Psoas muscle (tissue), 7 donors: ENCODE measurements at regions not wholly inside any gene's neighbourhood (a gene's known extent, or its start where the extent isn't known, plus 50 kb on each side); places are given as distances from the start of the nearest gene placed in this dataset.

Experiments
- ATAC-seq, 4 donors: fragments of 200-7000 bp; cut with Tn5 transposase; one replicate each; pipeline ENCODE4 v1.9.1; 2020; ENCODE audit warnings: moderate library complexity in 3 of 4, mild to moderate bottlenecking in 2 of 4
- DNase-seq, 2 donors: peaks; one replicate each; pipeline ENCODE4 v3.0.0-alpha.2; 2020
- H3K27ac ChIP-seq: fragments of 200-600 bp; one replicate; pipeline ENCODE4 v1.8.0; 2022
- H3K27me3 ChIP-seq, 3 donors: fragments of 200-600 bp in 1 of 3; one replicate each; pipeline versions ENCODE4 v1.6.1 to v1.8.0; 2013 to 2022; ENCODE audit warnings: low read length in 2 of 3, mild to moderate bottlenecking in 2 of 3, moderate library complexity in 1 of 3; ENCODE audit not compliant: insufficient read depth in 3 of 3
- H3K36me3 ChIP-seq, 2 donors: fragments of 200-600 bp in 1 of 2; one replicate each; pipeline versions ENCODE4 v1.6.1 to v1.8.0; 2013 to 2022; ENCODE audit warnings: low read depth in 1 of 2, mild to moderate bottlenecking in 1 of 2, moderate library complexity in 1 of 2; ENCODE audit not compliant: insufficient read depth in 1 of 2
- H3K4me1 ChIP-seq: fragments of 200-600 bp; one replicate; pipeline ENCODE4 v1.8.0; 2022
- H3K4me3 ChIP-seq: fragments of 200-600 bp; one replicate; pipeline ENCODE4 v1.8.0; 2022; ENCODE audit warnings: mild to moderate bottlenecking
- H3K9me3 ChIP-seq: fragments of 200-600 bp; one replicate; pipeline ENCODE4 v1.8.0; 2022
- WGBS, 3 donors: extraction: QIAGEN DNeasy Blood & Tissue Kit; methylation state at CpG; one replicate each; pipeline versions ENCODE4 v1.1.6 to v1.1.7; 2013; 5-methylcytosine and 5-hydroxymethylcytosine counted together
- intact Hi-C, 2 donors: fragments of 100-400 bp; cut with DNase I; formaldehyde crosslinking; loops; one replicate each; pipeline versions ENCODE4 v1.11.0 to v1.14.2; 2022
- TF ChIP-seq, protein P1 (sequence below): fragments of 200-600 bp; IDR thresholded peaks from one replicate; pipeline ENCODE4 v1.8.0; 2022; ENCODE audit warnings: antibody characterized with exemption
- donor health status: healthy with polysubstance abuse.
- donor health status: DM: no; HTN: no; CAD: no; lungs with moderate emphysema.
- donor health status: Bipolar disorder and iron deficiency.
- donor health status: healthy.
- donor health status: DM: yes; HTN: yes; CAD: no.
- donor health status: DM: no; HTN: no; CAD: no.
- donor health status: DM: yes; HTN: yes; CAD: no.

DNA sequence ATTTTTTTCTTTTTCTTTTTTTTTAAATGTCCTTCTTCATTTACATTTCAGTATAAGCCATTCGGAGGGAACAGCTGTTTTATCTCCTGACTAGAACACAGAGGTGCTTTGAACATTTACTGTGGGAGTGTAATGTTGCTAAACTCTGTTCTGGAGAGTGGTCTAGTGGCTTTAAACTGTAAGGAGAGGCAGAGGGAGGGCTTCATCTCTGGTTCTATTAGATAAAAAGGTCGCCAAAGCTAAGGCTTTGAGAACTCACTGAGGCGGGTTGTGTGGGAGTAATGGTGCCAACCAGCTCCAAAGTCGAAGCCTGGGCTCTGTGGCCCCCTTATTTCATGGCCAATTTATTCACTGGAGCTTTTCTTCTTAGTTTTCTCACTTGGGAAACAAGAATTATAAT is 133.2 kb downstream of the ANXA2 start:
- ATAC-seq (no peak), DNase-seq (no peak)
- Histone ChIP-seq H3K9me3 (no peaks in the 10 kb centered on the region), H3K27ac (no peak overlapping the region), H3K4me1 (no peaks in the 10 kb centered on the region), H3K4me3 (no peak overlapping the region), H3K36me3 (no peaks in the 10 kb centered on the region), H3K27me3 (no peaks in the 10 kb centered on the region)
- TF ChIP-seq, protein P1, sequence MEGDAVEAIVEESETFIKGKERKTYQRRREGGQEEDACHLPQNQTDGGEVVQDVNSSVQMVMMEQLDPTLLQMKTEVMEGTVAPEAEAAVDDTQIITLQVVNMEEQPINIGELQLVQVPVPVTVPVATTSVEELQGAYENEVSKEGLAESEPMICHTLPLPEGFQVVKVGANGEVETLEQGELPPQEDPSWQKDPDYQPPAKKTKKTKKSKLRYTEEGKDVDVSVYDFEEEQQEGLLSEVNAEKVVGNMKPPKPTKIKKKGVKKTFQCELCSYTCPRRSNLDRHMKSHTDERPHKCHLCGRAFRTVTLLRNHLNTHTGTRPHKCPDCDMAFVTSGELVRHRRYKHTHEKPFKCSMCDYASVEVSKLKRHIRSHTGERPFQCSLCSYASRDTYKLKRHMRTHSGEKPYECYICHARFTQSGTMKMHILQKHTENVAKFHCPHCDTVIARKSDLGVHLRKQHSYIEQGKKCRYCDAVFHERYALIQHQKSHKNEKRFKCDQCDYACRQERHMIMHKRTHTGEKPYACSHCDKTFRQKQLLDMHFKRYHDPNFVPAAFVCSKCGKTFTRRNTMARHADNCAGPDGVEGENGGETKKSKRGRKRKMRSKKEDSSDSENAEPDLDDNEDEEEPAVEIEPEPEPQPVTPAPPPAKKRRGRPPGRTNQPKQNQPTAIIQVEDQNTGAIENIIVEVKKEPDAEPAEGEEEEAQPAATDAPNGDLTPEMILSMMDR: no peak
- intact Hi-C loops: no loop called here
- WGBS, 3 donors: 58 to 66% (median 61%) methylated on average over 4 of the region's 4 CpGs

DNA sequence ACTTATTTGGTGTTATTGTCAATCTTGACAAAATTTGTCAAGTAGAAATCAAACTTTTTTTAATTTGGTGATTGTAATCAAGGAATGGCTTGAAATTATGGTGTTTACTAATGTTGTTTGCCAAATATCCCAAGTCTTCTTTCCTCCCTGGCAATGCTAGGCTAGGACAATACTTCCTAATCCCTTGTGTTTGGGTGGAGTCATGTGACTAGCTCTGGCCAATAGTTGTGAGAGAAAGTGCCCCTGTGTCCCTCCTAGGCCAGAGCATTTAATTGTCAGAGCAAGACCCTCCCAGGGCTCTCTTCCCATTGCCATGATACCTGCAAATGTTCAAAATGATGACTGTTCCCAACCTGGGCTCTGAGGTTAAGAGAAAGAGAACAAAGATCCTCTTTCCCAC is 132.7 kb downstream of the ANXA2 start:
- Histone ChIP-seq H3K27ac (no peak overlapping the region), H3K27me3 (no peaks in the 10 kb centered on the region), H3K4me1 (no peaks in the 10 kb centered on the region), H3K4me3 (no peak overlapping the region), H3K9me3 (no peaks in the 10 kb centered on the region), H3K36me3 (no peaks in the 10 kb centered on the region)
- ATAC-seq (no peak), DNase-seq (no peak)
- TF ChIP-seq, protein P1: no peak
- intact Hi-C loops: no loop called here

DNA sequence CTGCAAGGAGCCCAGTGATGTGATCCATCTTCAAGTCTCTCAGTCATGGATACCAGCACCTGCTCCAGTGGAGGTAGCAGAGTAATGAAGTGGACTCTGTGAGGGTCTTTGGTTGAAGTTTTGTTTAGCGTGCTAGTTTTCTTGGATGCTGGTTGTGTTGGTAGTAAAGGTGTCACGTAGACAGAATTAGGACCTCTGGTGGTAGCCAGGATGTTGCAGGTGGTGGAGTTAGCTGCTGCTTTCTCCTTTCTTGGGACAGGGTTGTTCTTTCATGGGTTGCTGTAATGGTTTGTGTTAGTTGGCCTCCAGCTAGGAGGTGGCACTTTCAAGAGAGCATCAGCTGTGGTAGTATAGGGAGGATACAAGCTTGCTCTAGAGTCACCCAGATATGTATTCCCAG is 125.2 kb downstream of the ANXA2 start:
- Histone ChIP-seq H3K36me3 (no peaks in the 10 kb centered on the region), H3K4me1 (no peaks in the 10 kb centered on the region), H3K27me3 (no peaks in the 10 kb centered on the region), H3K27ac (no peak overlapping the region), H3K9me3 (no peaks in the 10 kb centered on the region), H3K4me3 (no peak overlapping the region)
- intact Hi-C loops: no loop called here
- DNase-seq (no peak), ATAC-seq (no peak)
- 70 to 84% (median 74%) methylated on average over 2 of the region's 2 CpGs for WGBS, 3 donors
- TF ChIP-seq, protein P1: no peak

DNA sequence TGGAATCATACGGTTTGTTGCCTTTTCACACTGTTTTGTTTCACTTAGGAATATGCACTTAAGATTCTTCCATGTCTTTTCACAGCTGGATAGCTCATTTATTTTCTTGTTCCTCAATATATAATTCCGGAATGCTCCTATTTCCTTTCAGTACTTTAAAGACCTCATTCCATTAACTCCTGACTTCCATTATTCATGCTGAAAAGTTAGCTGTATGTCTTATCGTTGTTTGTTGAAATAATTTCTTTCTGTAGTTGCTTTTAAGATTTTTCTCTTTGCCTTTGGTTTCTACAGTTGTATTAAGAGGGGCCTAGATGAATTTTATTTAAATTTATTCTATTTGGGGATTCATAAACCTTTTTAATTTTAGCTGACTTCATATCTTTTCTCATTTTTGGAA is 122.2 kb downstream of the ANXA2 start:
- no peaks in the 10 kb centered on the region for H3K36me3 ChIP-seq
- 56 to 85% (median 57%) methylated on average over 3 of the region's 3 CpGs for WGBS, 3 donors
- H3K9me3 ChIP-seq: no peaks in the 10 kb centered on the region
- no peak overlapping the region for H3K4me3 ChIP-seq
- no peaks in the 10 kb centered on the region for H3K27me3 ChIP-seq
- intact Hi-C loops: no loop called here
- ATAC-seq: no peak
- H3K27ac ChIP-seq: no peak overlapping the region
- no peaks in the 10 kb centered on the region for H3K4me1 ChIP-seq
- TF ChIP-seq, protein P1: no peak
- no peak for DNase-seq

DNA sequence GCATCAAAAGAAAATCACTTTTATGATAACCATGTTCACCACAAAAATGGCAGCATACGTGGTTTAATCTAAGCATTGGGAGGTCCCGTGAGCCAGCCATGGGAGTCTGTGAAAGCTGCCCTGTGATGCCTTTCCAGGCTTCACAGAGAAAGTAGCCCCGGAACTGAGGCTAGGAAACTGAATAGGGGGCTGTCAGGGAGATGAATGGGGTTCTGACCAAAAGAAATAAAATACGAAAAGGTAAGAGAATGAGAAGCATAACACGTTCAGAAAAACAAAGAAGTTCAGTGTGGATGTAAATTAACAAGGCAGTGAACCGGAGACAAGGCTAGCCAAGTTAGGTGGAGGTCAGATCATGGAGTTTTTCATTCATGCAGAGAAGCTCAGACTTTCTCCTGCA is 118.9 kb downstream of the ANXA2 start:
- Histone ChIP-seq H3K9me3 (no peaks in the 10 kb centered on the region), H3K36me3 (no peaks in the 10 kb centered on the region), H3K4me3 (no peak overlapping the region), H3K4me1 (no peaks in the 10 kb centered on the region), H3K27ac (no peak overlapping the region), H3K27me3 (peaks cover under 1 to 6% (median 2%) of the 10 kb centered on the region in 3 donors)
- WGBS, 3 donors: 51 to 55% (median 53%) methylated on average over 6 of the region's 6 CpGs
- ATAC-seq (no peak), DNase-seq (no peak)
- TF ChIP-seq, protein P1: no peak
- intact Hi-C loops: no loop called here
